Osteocyte (in vitro differentiated cells): ENCODE measurements at regions not wholly inside any gene's neighbourhood (a gene's known extent, or its start where the extent isn't known, plus 50 kb on each side); places are given as distances from the start of the nearest gene placed in this dataset.

Experiments used
- DNase-seq: peaks from one replicate; pipeline ENCODE4 v3.0.0; 2021; ENCODE audit warnings: mixed read lengths; ENCODE audit not compliant: unreplicated experiment; ENCODE audit errors: extremely low spot score
- H3K27ac Mint-ChIP-seq: one replicate; pipeline ENCODE4 v1.8.0; 2021; ENCODE audit warnings: mild to moderate bottlenecking, mixed read lengths; ENCODE audit not compliant: unreplicated experiment
- H3K27me3 Mint-ChIP-seq: one replicate; pipeline ENCODE4 v1.8.0; 2021; ENCODE audit warnings: mixed read lengths; ENCODE audit not compliant: unreplicated experiment
- H3K36me3 Mint-ChIP-seq: one replicate; pipeline ENCODE4 v1.8.0; 2021; ENCODE audit warnings: mixed read lengths; ENCODE audit not compliant: unreplicated experiment
- H3K4me1 Mint-ChIP-seq: one replicate; pipeline ENCODE4 v1.8.0; 2021; ENCODE audit warnings: mixed read lengths; ENCODE audit not compliant: unreplicated experiment
- H3K4me3 Mint-ChIP-seq: one replicate; pipeline ENCODE4 v1.8.0; 2021; ENCODE audit warnings: mild to moderate bottlenecking, moderate library complexity, mixed read lengths; ENCODE audit not compliant: unreplicated experiment
- H3K9me3 Mint-ChIP-seq: one replicate; pipeline ENCODE4 v1.8.0; 2021; ENCODE audit warnings: mixed read lengths; ENCODE audit not compliant: unreplicated experiment
- CTCF ChIP-seq: fragments of 200-600 bp; sonication (generic); IDR thresholded peaks from 2 replicates; pipeline ENCODE4 v1.5.0; 2021; ENCODE audit warnings: antibody characterized with exemption, mild to moderate bottlenecking, moderate library complexity

DNA sequence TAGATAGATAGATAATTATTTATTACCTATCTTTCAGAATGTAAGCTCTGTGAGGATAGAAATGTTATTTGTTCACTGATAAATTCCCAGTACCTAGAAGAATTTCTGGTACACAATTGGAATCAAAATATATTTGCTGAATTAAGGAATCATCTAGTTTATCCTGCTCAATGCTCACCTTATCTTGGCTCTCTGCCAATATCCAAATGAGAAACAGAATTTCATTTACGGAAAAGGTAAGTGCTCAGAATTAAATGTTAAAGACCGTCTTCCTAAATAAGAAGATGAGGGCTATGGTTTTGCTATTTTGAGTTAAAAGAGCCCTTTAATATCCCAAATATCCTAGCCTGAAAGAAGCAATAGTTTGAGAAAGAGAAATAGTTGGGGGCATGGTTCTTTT lies 232.1 kb upstream of the PDE4D start:
- no peaks in the 10 kb centered on the region for H3K9me3 Mint-ChIP-seq
- TF ChIP-seq CTCF, result no peak

DNA sequence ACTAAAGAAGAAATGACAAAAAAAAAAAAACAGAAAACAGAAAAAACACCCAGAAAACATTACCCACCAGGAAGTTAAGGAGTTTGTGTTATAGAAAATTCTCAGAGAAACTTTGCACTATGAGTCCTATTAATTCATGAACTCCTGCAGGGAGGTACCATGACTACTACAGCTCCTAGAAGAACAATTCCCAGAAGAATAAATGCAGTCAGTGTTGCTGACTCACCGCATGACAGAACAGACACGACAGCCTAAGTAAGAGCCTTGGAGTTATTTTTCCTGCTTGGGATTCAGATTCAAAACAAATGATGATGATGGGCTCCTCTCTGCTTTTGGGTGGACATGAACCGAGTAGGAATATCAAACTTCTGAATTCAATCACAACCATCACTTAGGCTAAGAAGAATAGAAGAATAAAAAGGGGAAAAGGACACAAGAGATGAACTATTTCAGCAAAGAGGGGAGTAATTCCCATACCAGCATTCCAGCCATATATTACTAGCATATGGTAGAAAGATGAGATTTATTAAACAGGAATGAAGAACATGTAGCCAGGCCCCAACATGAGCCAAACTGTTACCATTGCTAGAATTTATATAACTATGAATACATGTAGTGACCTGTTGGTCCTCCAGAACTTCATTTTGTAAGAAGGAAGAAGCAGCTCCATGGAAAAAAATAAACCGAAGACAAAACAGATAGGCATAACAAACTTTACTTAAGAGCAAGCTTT lies 209.6 kb upstream of the PDE4D start:
- DNase-seq, result no peak
- no peaks in the 10 kb centered on the region for H3K27me3 Mint-ChIP-seq
- no peak overlapping the region for H3K4me3 Mint-ChIP-seq
- H3K36me3 Mint-ChIP-seq, result no peaks in the 10 kb centered on the region
- no peak for TF ChIP-seq CTCF
- H3K27ac Mint-ChIP-seq, result peak overlapping the region; percentile 91
- H3K9me3 Mint-ChIP-seq, result peaks cover 7% of the 10 kb centered on the region
- peaks cover 23% of the 10 kb centered on the region for H3K4me1 Mint-ChIP-seq

More for the DNA sequence above, 232.1 kb upstream of the PDE4D start:
- H3K36me3 Mint-ChIP-seq, result no peaks in the 10 kb centered on the region
- H3K4me1 Mint-ChIP-seq, result peaks cover 3% of the 10 kb centered on the region
- no peak overlapping the region for H3K27ac Mint-ChIP-seq
- H3K27me3 Mint-ChIP-seq, result peaks cover 7% of the 10 kb centered on the region
- H3K4me3 Mint-ChIP-seq, result no peak overlapping the region
- no peak for DNase-seq

DNA sequence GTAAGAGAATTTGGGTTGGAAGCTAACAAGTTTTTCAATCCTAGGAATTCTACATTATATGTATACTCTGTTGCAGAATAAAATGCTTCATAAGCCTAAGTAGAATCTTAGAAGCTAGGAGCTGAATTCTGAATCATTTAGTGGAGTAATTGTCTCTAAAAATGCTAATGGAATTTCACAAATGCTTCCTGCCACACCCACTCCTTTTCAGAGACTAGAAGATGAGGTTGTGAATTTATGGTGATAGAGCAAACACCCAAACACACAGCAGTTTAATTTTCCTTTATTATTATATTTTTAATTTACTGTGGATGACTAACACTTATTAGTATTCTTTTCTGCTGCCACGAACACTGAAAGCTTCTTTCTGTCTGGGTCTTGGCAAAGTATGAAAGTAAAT lies 208.0 kb upstream of the PDE4D start:
- no peak for TF ChIP-seq CTCF
- peaks cover 9% of the 10 kb centered on the region for H3K27me3 Mint-ChIP-seq
- no peak overlapping the region for H3K27ac Mint-ChIP-seq
- no peak overlapping the region for H3K4me3 Mint-ChIP-seq
- H3K4me1 Mint-ChIP-seq, result peaks cover 23% of the 10 kb centered on the region
- no peaks in the 10 kb centered on the region for H3K36me3 Mint-ChIP-seq
- peaks cover 7% of the 10 kb centered on the region for H3K9me3 Mint-ChIP-seq
- no peak for DNase-seq

GRCh38 chr5:60092671-60093422 lies 199.3 kb upstream of the PDE4D start:
- no peak for DNase-seq

More at GRCh38 chr5:60092671-60093422, 199.3 kb upstream of the PDE4D start:
- H3K36me3 Mint-ChIP-seq, result no peaks in the 10 kb centered on the region
- peaks cover 10% of the 10 kb centered on the region for H3K9me3 Mint-ChIP-seq
- H3K27ac Mint-ChIP-seq, result no peak overlapping the region
- H3K4me1 Mint-ChIP-seq, result no peaks in the 10 kb centered on the region
- peaks cover 7% of the 10 kb centered on the region for H3K27me3 Mint-ChIP-seq
- no peak for TF ChIP-seq CTCF
- H3K4me3 Mint-ChIP-seq, result no peak overlapping the region
